ENCODE measurements at regions not wholly inside any gene's neighbourhood (a gene's known extent, or its start where the extent isn't known, plus 50 kb on each side); places are given as distances from the start of the nearest gene placed in this dataset.
A peak's percentile ranks its signal among the peaks of the same experiment; 100 is the strongest.
"Not testable (repeated sequence)": the region's sequence is repeated elsewhere in the genome, so short reads cannot be mapped to it uniquely, and the experiment has no call there.

DNA sequence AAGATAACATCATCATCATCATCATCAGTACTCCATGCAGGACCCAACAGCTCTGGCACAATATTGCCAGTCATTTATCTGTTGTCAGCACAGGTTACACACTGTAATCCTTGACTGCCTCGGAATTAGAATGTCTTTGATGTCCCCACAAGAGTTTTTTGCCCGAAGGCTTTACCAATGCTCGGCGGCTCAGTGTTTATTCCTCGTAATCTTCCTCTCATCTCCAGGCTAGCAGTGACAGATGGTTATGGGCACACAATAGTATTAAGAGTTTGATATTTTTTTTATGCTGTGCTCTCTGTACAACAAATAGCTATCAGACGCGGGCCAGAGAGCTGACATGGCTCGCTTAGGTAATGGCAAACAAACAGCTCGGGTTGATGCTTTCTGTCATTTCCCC is 515.2 kb downstream of the ZEB2 start:
- DNase-seq (ENCODE audit: low read depth): no peak
- POLR2A ChIA-PET: no interaction called here
- no peaks in the 10 kb centered on the region for H3K36me3 ChIP-seq (ENCODE audit: control insufficient read depth, insufficient read depth, low read length)
- no peak overlapping the region for H3K4me3 ChIP-seq (ENCODE audit: low read depth, low read length)
- CTCF ChIA-PET: interaction anchor here (0.6 kb wide), 1 partner anchor 9 kb away, joined by 3 read pairs; no protein-coding TSS in a partner anchor
- TF ChIP-seq, protein P1, sequence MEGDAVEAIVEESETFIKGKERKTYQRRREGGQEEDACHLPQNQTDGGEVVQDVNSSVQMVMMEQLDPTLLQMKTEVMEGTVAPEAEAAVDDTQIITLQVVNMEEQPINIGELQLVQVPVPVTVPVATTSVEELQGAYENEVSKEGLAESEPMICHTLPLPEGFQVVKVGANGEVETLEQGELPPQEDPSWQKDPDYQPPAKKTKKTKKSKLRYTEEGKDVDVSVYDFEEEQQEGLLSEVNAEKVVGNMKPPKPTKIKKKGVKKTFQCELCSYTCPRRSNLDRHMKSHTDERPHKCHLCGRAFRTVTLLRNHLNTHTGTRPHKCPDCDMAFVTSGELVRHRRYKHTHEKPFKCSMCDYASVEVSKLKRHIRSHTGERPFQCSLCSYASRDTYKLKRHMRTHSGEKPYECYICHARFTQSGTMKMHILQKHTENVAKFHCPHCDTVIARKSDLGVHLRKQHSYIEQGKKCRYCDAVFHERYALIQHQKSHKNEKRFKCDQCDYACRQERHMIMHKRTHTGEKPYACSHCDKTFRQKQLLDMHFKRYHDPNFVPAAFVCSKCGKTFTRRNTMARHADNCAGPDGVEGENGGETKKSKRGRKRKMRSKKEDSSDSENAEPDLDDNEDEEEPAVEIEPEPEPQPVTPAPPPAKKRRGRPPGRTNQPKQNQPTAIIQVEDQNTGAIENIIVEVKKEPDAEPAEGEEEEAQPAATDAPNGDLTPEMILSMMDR (IDR thresholded peaks at IDR 0.05; ENCODE audit: insufficient read depth, low read depth, low read length): no peak
- no peaks in the 10 kb centered on the region for H3K27me3 ChIP-seq (ENCODE audit: control insufficient read depth, insufficient read depth, low read length)

DNA sequence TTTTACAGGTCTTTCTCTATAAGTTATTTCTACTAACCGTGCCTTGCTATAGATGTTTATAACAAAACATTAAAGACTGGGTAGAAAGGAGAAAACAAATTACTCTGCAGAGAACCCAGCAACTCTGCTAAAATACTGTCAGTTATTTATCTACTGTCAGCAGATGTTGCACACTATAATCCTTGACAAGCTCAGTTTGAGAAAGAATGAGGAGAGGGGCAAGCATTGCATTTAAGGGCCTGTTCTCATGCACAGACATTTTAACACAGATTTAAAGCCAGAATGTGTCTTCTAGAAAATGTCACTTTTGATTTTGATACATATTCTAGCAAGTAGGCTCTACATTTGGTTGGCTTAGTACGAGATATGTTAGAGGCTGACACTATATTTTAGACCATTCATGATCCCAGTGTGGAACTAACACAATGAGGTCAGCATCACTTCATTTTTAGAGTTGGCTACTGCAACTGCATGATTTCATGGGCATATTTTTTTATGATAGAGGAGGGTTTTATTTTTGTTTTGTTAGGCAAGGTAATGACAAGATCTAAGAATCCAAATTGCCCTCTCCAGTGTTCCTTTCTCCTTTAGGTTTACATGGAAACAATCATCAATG is 516.4 kb downstream of the ZEB2 start:
- ChIA-PET CTCF (interaction anchor here (0.7 to 1.2 kb wide), 2 partner anchors 11 to 1336 kb away, joined by 3 read pairs; no protein-coding TSS in a partner anchor), POLR2A (no interaction called here)
- no peaks in the 10 kb centered on the region for H3K36me3 ChIP-seq (ENCODE audit: control insufficient read depth, insufficient read depth, low read length)
- no peaks in the 10 kb centered on the region for H3K27me3 ChIP-seq (ENCODE audit: control insufficient read depth, insufficient read depth, low read length)
- no peak for DNase-seq (ENCODE audit: low read depth)
- H3K4me3 ChIP-seq (ENCODE audit: low read depth, low read length): no peak overlapping the region
- TF ChIP-seq, protein P1 (IDR thresholded peaks at IDR 0.05; ENCODE audit: insufficient read depth, low read depth, low read length): no peak

DNA sequence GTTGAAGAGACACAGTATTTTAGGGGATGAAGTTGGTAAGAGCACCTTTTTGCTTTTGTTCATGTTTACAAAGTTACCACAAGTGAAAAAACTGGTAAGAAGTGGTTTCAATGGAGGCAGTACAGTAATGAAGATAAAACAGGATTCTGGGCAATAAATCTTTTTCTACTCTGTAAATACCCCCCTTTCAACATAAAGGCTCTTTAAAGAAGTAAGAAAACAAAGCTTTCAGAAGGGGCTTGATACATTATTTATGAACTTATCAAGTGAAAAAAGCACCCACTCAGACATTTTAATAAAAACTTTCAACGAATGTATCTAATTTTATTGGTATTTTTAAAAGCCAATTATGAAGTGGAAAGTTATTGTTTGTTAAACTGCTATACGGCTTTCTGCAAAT is 522.9 kb downstream of the ZEB2 start:
- Histone ChIP-seq H3K36me3 (ENCODE audit: control insufficient read depth, insufficient read depth, low read length) (no peaks in the 10 kb centered on the region), H3K27me3 (ENCODE audit: control insufficient read depth, insufficient read depth, low read length) (no peaks in the 10 kb centered on the region), H3K4me3 (ENCODE audit: low read depth, low read length) (no peak overlapping the region)
- ChIA-PET POLR2A (no interaction called here), CTCF (no interaction called here)
- DNase-seq (ENCODE audit: low read depth): no peak
- TF ChIP-seq, protein P1 (IDR thresholded peaks at IDR 0.05; ENCODE audit: insufficient read depth, low read depth, low read length): no peak

DNA sequence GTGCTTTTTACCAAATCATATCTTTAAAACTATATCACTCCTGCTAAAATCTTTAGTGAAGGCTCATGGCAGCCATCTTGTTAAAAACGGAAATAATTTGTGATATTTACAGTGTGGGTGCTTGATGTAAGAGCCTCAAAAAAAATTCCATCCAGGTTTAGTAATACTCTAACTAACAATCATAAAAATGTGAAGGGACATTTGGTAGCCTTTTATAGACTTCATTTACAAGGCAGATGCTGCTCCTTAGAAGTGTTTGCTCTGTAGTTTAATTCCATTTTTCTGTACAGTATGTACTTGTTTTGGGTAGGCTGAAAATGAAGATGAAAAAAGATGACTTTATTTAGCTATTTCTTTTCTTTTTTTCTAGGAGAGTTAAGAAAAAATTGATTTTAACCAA is 525.0 kb downstream of the ZEB2 start:
- ChIA-PET POLR2A (interaction anchor here (0.6 kb wide), 1 partner anchor 372 kb away, joined by 3 read pairs; no protein-coding TSS in a partner anchor), CTCF (interaction anchor here (1.0 kb wide), 1 partner anchor 25 kb away, joined by 3 read pairs; no protein-coding TSS in a partner anchor)
- Histone ChIP-seq H3K36me3 (ENCODE audit: control insufficient read depth, insufficient read depth, low read length) (no peaks in the 10 kb centered on the region), H3K4me3 (ENCODE audit: low read depth, low read length) (no peak overlapping the region), H3K27me3 (ENCODE audit: control insufficient read depth, insufficient read depth, low read length) (no peaks in the 10 kb centered on the region)
- TF ChIP-seq, protein P1 (IDR thresholded peaks at IDR 0.05; ENCODE audit: insufficient read depth, low read depth, low read length): no peak
- DNase-seq (ENCODE audit: low read depth): peak; percentile 36

DNA sequence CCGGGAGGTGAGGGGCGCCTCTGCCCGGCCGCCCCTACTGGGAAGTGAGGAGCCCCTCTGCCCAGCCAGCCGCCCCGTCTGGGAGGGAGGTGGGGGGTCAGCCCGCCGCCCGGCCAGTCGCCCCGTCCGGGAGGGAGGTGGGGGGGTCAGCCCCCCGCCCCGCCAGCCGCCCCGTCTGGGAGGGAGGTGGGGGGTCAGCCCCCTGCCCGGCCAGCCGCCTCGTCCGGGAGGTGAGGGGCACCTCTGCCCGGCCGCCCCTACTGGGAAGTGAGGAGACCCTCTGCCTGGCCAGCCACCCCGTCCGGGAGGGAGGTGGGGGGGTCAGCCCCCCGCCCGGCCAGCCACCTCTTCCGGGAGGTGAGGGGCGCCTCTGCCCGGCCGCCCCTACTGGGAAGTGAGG is 528.3 kb downstream of the ZEB2 start:
- DNase-seq (ENCODE audit: low read depth); H3K27me3 ChIP-seq (ENCODE audit: control insufficient read depth, insufficient read depth, low read length); H3K4me3 ChIP-seq (ENCODE audit: low read depth, low read length); H3K36me3 ChIP-seq (ENCODE audit: control insufficient read depth, insufficient read depth, low read length); POLR2A ChIA-PET: not testable (repeated sequence)
- CTCF ChIA-PET: interaction anchor here (0.7 kb wide), 1 partner anchor 522 kb away, joined by 3 read pairs; no protein-coding TSS in a partner anchor

DNA sequence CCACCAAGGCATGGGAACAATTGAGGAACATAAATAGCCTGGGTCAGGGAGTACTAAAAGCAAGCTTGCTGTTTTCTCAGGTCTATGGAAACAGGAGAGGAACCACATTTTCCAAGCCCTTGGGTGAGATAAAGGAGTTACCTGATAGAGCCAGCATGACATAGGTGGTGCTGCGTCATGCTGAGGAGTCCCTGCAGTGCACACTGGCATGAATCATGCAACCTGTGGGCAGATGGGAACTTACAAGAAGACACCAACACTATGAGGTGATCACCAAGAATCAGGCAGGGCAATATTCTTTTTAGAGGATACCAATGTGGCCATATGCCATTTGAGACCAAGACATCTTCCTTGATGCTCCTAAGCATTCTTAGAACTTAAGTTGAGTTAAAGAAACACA is 531.8 kb downstream of the ZEB2 start:
- DNase-seq (ENCODE audit: low read depth): no peak
- POLR2A ChIA-PET: no interaction called here
- CTCF ChIA-PET: no interaction called here

More for the DNA sequence above, 531.8 kb downstream of the ZEB2 start:
- no peaks in the 10 kb centered on the region for H3K36me3 ChIP-seq (ENCODE audit: control insufficient read depth, insufficient read depth, low read length)
- TF ChIP-seq, protein P1 (IDR thresholded peaks at IDR 0.05; ENCODE audit: insufficient read depth, low read depth, low read length): no peak
- H3K4me3 ChIP-seq (ENCODE audit: low read depth, low read length): no peak overlapping the region
- no peaks in the 10 kb centered on the region for H3K27me3 ChIP-seq (ENCODE audit: control insufficient read depth, insufficient read depth, low read length)
